Astrocyte of the cerebellum (primary cell): ENCODE measurements at regions not wholly inside any gene's neighbourhood (a gene's known extent, or its start where the extent isn't known, plus 50 kb on each side); places are given as distances from the start of the nearest gene placed in this dataset.

Experiments
- DNase-seq: peaks from one replicate; pipeline ENCODE4 v3.0.0-alpha.2; 2011; ENCODE audit warnings: low read depth
- H3K4me3 ChIP-seq: 2 replicates; pipeline ENCODE4 v1.5.1; 2011; ENCODE audit warnings: mild to moderate bottlenecking, low read depth, low read length, moderate library complexity
- CTCF ChIP-seq: IDR thresholded peaks from 2 replicates; pipeline ENCODE4 v1.5.1; 2012; ENCODE audit warnings: low read length, low read depth, moderate library complexity, mild to moderate bottlenecking; ENCODE audit errors: missing control alignments
- in situ Hi-C: cut with HindIII; loops from 2 replicates; pipeline ENCODE4 v1.10.0; 2017; ENCODE audit warnings: low sequenced_read_pairs

GRCh38 chr9:2966565-2967300 lies 122.8 kb upstream of the PUM3 start:
- no peak for DNase-seq
- TF ChIP-seq CTCF = no peak
- H3K4me3 ChIP-seq = no peak overlapping the region
- in situ Hi-C loops = no loop called here

- in situ Hi-C loops = no loop called here
- DNase-seq = no peak
- H3K4me3 ChIP-seq = no peak overlapping the region
- TF ChIP-seq CTCF = no peak
Observed at GRCh38 chr9:2964470-2964869, 120.6 kb upstream of the PUM3 start.

DNA sequence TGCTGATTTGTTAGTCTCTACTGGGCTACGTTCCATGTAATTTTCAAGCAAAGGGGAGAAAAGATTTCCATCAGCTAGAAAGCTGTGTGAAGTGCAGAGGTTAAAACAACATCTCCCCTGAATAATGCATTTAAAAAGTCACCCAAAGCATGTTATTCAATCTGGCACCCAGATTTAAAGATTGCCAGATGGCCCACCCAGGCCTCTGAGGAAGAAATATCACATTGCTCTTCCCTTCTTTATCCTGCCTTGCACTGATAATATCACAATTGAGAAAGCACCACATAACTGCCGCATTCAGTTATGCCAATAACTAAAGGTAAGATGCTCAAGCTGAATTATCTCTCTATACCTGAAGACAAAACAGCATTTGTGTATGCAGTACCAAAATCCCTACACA lies 119.4 kb upstream of the PUM3 start:
- in situ Hi-C loops = no loop called here
- no peak overlapping the region for H3K4me3 ChIP-seq
- no peak for DNase-seq
- TF ChIP-seq CTCF = no peak

DNA sequence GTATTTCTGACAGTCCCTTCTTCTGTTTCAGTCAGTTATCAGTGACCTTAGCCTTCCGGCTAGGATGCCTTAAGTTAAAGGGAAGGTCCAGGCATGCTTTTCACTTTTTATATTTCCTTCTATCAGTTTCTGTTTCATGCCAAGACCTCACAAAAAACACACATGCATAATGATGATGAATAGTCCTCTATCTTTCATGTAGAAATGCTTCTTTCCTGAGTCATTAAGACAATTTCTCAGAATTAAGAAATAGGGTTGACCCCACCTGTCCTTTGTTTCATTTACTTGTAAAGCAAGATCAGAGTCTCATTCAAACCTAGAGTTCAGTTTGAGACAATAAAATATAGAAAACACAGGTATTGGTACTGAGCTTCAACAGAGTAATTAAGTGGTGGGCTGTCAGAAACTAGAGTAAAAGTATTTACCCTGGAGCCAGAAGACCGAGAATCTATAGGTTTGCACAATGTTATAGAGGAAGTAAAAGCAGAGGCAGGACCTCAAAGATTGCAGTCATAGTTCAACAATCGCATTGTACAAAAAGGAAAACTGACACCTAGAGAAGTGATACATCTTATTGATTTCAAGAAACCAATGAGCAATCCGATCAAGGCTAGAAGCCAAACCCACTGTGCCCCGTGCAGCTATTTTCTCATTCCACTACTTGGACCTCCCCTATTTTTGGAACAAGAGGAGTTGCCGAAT lies 118.7 kb upstream of the PUM3 start:
- in situ Hi-C loops = no loop called here
- DNase-seq = no peak
- no peak for TF ChIP-seq CTCF
- no peak overlapping the region for H3K4me3 ChIP-seq

GRCh38 chr9:2958219-2958618 lies 114.3 kb upstream of the PUM3 start:
- TF ChIP-seq CTCF = no peak
- in situ Hi-C loops = no loop called here
- no peak for DNase-seq
- no peak overlapping the region for H3K4me3 ChIP-seq

DNA sequence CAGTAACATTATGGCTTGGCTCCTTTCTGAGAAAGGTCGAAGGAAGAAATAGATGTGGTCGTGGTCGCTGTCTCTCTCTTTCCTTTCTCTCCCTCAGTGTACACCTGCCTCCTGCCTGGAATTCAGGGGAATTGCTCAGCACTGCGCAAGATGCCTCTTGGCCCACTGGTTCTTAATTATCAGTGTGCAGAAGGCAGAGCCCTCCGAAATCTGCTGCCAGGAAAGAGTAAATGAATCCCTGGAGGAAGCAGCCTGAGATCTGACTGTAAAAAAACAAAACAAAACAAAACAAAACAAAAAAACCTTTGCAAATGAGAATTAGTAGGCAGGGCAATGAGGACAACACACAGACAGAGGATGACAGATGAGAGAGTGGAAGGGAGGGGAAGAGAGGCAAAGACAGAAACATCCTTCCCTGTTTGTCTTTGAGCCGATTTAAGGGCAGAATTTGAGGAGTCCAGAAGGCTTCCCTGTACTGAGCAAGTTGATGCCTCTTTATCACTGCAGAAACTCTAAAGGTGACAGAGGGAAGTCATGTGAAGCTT lies 113.8 kb upstream of the PUM3 start:
- in situ Hi-C loops = no loop called here
- DNase-seq = no peak
- H3K4me3 ChIP-seq = no peak overlapping the region
- TF ChIP-seq CTCF = no peak
